Stimulated activated CD4-positive, alpha-beta T cell treated with anti-CD3 and anti-CD28 coated beads, TNF-alpha, amount 100 ng/mL, for 4 hours (primary cell): ENCODE measurements at regions not wholly inside any gene's neighbourhood (a gene's known extent, or its start where the extent isn't known, plus 50 kb on each side); places are given as distances from the start of the nearest gene placed in this dataset.
"Not testable (repeated sequence)": the region's sequence is repeated elsewhere in the genome, so short reads cannot be mapped to it uniquely, and the experiment has no call there.

Source experiments
- DNase-seq, 3 experiments: peaks; one replicate each; pipeline ENCODE4 v3.0.0-alpha.2; 2020; ENCODE audit warnings: low read depth in 3 of 3

DNA sequence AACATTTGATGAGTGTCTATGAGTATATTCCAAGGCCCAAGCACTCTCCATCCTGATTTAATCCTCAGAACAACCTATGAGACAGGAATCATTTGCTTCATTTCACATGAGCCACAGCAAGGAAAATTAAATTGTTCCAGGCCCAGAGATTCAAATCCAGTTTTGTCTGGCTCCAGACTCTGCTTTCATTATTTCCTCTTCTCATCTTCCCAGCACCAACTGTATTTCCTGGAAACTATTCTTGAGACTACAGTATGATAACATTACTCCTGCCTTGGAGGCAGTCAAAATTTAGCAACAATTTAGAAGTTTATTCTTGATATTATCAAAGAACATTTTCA is 194.5 kb downstream of the ZNF608 start:
- DNase-seq = no peak

DNA sequence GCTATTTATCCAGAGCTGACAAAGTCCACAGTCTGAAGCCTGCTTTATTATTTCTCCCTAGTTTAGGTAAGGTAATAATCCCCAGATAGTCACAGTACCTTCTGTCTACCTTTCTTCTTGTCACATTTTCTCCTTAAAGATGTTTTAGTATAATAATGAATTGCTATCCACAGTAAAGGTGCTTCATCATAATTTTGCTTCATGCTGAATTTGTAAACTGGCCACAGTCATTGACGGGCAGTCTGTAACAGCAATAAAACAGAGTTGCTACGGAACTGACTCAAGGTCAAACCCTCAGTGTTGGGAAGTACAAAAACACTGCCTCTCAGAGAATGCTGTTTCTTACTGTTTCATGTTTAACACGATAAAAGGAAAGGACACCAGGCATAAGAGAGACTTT is 195.7 kb downstream of the ZNF608 start:
- DNase-seq = no peak

DNA sequence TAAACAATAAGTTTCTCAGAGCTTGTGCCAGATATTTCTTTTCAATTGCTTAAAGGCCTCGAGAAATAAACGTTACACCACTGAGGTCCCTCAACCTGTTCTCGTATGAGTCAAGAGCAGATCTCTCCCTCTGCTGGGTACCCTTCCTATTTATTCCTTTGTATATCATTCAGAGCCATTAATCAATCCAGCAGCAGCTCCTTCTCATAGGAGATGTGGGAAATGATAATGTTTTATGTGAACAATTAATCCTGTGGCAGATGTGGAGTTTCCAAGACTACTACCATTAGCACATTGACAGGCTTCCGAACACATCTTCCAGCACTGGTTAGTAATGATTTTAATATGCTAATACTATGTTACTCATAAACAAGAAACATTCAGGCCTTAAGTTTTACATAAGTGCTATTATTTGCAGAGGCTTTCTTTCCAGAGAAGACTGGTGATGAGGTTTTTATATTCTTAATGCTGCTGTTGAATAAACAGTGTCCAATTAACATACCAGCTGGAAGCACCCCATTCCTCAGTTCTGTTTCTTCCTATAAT is 196.5 kb downstream of the ZNF608 start:
- DNase-seq = no peak

DNA sequence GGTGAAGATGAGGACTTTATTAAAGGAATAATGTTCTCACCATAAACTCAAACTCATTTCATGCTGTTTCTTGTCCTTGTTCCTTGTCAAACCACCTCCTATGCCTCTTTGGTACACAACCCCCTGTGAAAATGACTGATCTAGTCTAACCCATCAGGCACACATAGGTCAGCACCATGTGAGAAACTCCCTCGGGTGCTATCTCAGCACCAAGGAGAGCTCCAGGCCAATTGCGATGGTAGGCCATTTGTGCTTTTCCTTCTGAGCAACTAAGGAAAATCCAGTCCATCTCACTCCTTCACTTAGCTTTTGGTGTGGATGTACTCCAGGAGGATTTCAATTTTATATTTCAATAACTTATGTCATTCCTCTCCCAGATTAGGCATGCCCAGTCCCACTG is 199.8 kb downstream of the ZNF608 start:
- DNase-seq = no peak

GRCh38 chr5:124544366-124545055 is 201.9 kb downstream of the ZNF608 start:
- no peak for DNase-seq

DNA sequence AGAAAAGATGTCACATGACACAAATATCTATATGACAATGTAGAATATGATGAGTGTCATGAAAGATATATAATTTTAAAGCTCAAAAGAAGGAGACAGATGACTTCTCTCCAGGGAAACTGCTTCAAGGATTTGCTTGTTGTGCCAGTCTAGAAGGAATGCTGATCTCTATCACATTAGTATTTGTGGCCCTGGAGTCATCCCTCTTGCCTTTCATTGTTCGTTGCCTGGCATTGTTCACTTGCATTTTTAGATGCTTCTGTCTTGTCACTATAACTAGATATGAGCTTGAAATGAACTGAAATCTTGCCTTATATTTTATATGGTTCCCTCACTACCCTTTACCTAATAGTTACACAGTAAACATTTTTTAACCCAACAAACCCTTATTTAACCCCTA is 207.5 kb downstream of the ZNF608 start:
- DNase-seq = no peak

GRCh38 chr5:124538191-124538590 is 208.2 kb downstream of the ZNF608 start:
- no peak for DNase-seq

DNA sequence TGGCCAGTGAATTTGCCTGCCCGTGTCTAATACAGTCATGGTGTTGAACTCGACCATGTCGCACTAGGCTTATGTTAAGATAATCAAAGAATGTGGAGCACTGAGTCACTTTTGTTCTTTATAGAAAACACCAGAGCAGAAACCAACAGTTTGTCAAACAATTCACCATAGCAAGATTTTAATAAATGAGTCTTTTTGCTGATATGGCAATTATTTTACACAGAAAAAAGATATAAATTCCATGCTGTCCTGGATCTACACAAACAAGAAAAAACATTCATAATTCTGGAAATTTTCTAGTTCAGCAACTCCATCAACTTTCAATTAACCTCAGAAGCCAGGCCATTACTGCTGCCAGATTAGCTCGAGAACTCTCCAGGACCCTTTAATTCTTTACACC is 208.9 kb downstream of the ZNF608 start:
- DNase-seq = no peak

DNA sequence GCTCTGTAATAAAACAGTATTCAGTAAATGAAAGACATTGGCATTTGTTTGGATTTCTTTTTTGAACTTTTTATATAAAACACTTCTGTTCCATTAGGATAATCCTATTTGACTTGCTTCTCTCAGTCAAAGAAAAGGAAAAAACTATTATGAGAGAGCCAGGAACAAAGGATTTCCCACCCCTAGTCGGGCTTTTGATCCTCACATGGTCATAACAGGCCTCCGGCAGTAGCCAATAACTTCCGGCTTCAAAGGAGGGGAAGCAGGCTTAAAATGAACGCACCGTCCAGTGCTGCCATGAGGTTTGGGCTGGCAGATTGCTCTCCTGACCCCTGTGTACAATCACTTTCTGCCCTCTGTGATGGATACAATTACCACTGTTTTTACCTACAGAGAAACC is 209.3 kb downstream of the ZNF608 start:
- no peak for DNase-seq

- no peak for DNase-seq
Measured at GRCh38 chr5:124536333-124536732, 210.1 kb downstream of the ZNF608 start.

- DNase-seq = no peak
Measured at GRCh38 chr5:124530916-124531315, 215.5 kb downstream of the ZNF608 start.

GRCh38 chr5:124528838-124529237 is 217.6 kb downstream of the ZNF608 start:
- DNase-seq = no peak

DNA sequence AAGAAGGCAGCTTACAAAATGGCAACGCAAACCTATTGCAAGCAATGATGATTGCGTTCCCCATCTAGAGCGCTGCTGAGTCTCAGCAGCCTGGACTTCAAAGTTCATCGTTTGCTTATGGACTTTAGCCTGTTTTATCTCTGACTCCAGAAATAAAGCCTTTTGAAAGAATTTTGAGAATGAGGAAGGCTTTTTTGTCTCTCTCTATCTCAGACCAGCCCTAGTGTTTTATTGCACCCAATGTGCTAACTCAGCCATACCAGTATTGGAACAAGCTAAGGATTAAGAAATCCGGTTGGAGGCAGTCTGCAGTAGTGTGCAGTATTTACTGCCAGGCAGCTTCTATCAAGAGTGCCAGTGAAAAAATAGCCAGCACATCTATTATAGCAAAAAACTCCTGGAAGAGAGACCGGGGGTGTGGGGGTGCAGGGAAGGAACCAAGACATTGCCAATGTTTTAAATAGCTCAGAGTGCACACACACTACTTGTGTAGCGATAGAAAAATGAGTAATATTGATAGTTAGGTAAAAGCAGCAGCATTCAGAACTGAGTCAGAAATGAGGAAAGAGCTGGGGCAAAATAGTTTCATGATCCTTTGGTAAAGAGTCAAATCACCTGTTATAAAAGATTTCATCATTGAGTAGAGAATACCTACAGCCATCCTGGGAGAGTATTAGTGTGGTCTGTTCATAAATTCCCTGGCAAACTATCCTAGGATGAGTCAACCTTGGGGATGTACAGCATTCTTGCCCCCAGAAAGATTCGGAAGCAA is 219.0 kb downstream of the ZNF608 start:
- no peak for DNase-seq

DNA sequence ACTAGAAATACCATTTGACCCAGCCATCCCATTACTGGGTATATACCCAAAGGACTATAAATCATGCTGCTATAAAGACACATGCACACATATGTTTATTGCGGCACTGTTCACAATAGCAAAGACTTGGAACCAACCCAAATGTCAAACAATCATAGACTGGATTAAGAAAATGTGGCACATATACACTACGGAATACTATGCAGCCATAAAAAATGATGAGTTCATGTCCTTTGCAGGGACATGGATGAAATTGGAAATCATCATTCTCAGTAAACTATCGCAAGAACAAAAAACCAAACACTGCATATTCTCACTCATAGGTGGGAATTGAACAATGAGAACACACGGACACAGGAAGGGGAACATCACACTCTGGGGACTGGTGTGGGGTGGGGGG is 220.4 kb downstream of the ZNF608 start:
- not testable (repeated sequence) for DNase-seq

- DNase-seq = no peak
Measured at GRCh38 chr5:124524552-124525232, 221.7 kb downstream of the ZNF608 start.

DNA sequence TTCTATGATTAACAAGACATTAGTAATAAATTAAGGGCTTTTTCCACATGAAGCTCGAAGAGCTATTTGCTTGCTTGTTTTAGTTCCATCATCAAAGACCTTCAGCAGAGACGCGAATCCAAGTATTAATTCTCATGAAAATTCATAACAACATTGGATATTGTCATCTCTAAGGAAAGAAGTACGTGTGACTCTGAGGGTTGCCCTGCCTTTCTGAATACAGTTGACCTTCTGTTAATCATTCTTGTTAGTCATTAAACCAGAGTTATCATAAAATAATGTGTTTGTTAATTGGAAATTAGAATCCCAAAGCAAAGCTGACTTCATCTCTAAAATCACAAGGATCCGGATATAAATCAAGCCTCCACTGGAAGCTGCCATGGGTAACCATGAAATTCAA is 222.5 kb downstream of the ZNF608 start:
- DNase-seq = no peak

GRCh38 chr5:124522992-124523391 is 223.4 kb downstream of the ZNF608 start:
- DNase-seq = no peak

DNA sequence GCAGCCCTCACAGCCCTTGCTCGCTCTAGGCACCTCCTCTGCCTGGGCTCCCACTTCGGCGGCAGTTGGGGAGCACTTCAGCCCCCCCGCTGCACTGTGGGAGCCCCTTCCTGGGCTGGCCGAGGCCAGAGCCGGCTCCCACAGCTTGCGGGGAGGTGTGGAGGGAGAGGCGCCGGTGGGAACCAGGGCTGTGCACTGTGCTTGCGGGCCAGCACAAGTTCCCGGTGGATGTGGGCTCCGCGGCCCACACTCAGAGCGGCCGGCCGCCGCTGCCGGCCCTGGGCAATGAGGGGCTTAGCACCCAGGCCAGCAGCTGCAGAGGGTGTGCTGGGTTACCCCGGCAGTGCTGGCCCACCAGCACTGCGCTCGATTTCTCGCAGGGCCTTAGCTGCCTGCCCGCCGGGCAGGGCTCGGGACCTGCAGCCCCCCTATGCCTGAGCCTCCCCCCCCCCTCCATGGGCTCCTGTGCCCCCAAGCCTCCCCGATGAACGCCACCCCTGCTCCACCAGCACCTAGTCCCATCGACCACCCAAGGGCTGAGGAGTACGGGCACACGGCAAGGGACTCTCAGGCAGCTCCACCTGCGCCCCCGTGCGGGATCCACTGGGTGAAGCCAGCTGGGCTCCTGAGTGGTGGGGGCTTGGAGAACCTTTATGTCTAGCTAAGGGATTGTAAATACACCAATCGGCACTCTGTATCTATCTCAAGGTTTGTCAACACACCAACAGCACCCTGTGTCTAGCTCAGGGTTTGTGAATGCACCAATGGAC is 224.8 kb downstream of the ZNF608 start:
- no peak for DNase-seq

DNA sequence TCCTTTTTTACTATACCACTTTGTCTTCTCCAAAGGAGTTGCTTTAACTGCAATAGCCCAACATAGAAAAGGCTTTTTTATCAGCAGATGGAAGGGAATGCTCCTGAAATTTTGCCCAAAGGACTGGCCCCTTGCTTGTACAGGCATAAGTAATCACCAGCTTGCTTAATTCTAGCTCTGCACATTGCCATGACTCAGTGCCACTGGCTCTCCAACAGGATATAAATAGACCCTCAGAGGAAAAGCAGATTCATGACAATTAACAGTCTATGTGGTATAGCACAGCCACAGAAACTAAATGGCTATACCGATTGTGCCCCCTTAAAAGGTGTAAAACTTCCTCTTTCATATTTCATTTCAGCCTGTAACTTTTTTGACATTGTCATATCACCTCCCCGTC is 227.0 kb downstream of the ZNF608 start:
- DNase-seq = no peak

DNA sequence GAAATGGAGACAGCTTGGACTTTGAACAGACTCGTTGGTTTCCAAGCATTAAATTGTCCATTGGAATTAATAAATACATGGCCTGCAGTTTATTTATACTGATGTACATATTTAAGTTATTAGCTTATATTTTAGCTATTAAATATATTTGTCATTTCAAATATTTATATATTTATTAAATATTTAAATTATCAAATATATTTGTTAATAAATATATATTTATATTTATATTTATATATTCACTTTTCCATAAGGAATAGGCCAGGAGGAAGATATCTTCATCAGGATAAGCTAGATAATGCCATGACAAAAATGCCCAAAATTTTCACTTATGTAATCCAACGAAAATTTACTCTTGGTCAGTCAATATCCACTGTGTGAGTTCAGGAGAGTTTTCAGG is 229.9 kb downstream of the ZNF608 start:
- no peak for DNase-seq

DNA sequence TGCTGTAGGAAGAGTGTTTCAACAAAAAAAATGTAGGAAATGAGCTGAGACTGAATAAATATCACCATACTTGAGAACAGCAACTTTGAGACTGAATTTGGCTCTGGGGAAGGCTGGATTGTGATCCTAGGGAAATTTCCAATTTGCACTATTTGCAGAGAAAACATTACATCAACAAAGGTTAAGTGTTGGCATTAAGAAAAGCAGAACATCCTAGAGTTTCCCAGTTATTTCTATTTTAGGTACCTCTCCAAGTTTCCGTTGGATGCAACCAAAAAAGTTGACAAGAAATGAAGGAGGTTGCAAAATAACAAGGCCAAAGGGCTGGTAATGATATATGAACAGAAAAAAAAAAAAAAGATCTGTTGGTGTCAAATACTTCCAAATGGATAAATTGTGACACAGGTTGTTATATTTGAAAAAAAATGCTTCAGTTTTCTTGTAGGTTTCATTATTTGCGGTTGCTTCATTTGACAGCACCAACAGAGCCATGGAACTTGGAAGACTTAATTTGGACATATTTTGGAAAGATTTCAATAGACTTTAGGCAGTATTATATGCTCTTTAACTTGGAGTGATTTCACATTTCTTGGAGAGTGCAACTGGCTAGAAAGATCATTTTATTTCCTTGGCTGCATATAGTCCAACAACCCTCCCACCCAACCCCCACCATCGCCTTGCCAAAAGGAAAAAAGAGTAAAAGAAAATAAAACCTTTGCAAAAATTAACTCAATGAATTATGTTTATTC is 230.8 kb downstream of the ZNF608 start:
- no peak for DNase-seq
